ENCODE measurements at regions not wholly inside any gene's neighbourhood (a gene's known extent, or its start where the extent isn't known, plus 50 kb on each side); places are given as distances from the start of the nearest gene placed in this dataset.

GRCh38 chr9:2464624-2465023 is 157.0 kb upstream of the VLDLR start:
- DNase-seq, result no peak
- H3K27ac Mint-ChIP-seq, result no peak overlapping the region
- H3K4me3 Mint-ChIP-seq, result no peak overlapping the region
- H3K27me3 Mint-ChIP-seq, result peaks cover 2% of the 10 kb centered on the region
- intact Hi-C loops (cut with micrococcal nuclease), result no loop called here
- H3K9me3 Mint-ChIP-seq, result peaks cover 5% of the 10 kb centered on the region
- no peaks in the 10 kb centered on the region for H3K36me3 Mint-ChIP-seq (ENCODE audit: low read depth)
- H3K4me1 Mint-ChIP-seq, result peaks cover 2% of the 10 kb centered on the region

- H3K27ac Mint-ChIP-seq, result no peak overlapping the region
- peaks cover 5% of the 10 kb centered on the region for H3K9me3 Mint-ChIP-seq
- H3K4me1 Mint-ChIP-seq, result peaks cover 2% of the 10 kb centered on the region
- no peaks in the 10 kb centered on the region for H3K36me3 Mint-ChIP-seq (ENCODE audit: low read depth)
- H3K4me3 Mint-ChIP-seq, result no peak overlapping the region
- peaks cover 2% of the 10 kb centered on the region for H3K27me3 Mint-ChIP-seq
- DNase-seq, result no peak
- intact Hi-C loops (cut with micrococcal nuclease), result no loop called here
Observed at GRCh38 chr9:2465516-2465915, 156.1 kb upstream of the VLDLR start.

- H3K27me3 Mint-ChIP-seq, result peaks cover 2% of the 10 kb centered on the region
- H3K27ac Mint-ChIP-seq, result no peak overlapping the region
- H3K36me3 Mint-ChIP-seq (ENCODE audit: low read depth), result no peaks in the 10 kb centered on the region
- H3K4me1 Mint-ChIP-seq, result peaks cover 2% of the 10 kb centered on the region
- intact Hi-C loops (cut with micrococcal nuclease), result no loop called here
- peaks cover 5% of the 10 kb centered on the region for H3K9me3 Mint-ChIP-seq
- DNase-seq, result no peak
- no peak overlapping the region for H3K4me3 Mint-ChIP-seq
Observed at GRCh38 chr9:2465921-2466460, 155.6 kb upstream of the VLDLR start.

GRCh38 chr9:2466703-2467102 is 154.9 kb upstream of the VLDLR start:
- H3K4me3 Mint-ChIP-seq, result no peak overlapping the region
- peaks cover 2% of the 10 kb centered on the region for H3K4me1 Mint-ChIP-seq
- intact Hi-C loops (cut with micrococcal nuclease), result no loop called here
- no peak overlapping the region for H3K27ac Mint-ChIP-seq
- peaks cover 2% of the 10 kb centered on the region for H3K27me3 Mint-ChIP-seq
- H3K36me3 Mint-ChIP-seq (ENCODE audit: low read depth), result no peaks in the 10 kb centered on the region
- peaks cover 5% of the 10 kb centered on the region for H3K9me3 Mint-ChIP-seq
- DNase-seq, result no peak

GRCh38 chr9:2469681-2470221 is 151.8 kb upstream of the VLDLR start:
- Mint-ChIP-seq H3K4me3 (no peak overlapping the region), H3K27me3 (peaks cover 6% of the 10 kb centered on the region), H3K27ac (no peak overlapping the region), H3K36me3 (ENCODE audit: low read depth) (no peaks in the 10 kb centered on the region), H3K9me3 (peaks cover 1% of the 10 kb centered on the region), H3K4me1 (peaks cover 2% of the 10 kb centered on the region)
- DNase-seq, result no peak
- intact Hi-C loops (cut with micrococcal nuclease), result no loop called here

- H3K9me3 Mint-ChIP-seq, result no peaks in the 10 kb centered on the region
- H3K36me3 Mint-ChIP-seq (ENCODE audit: low read depth), result no peaks in the 10 kb centered on the region
- no peaks in the 10 kb centered on the region for H3K4me1 Mint-ChIP-seq
- H3K4me3 Mint-ChIP-seq, result no peak overlapping the region
- H3K27ac Mint-ChIP-seq, result no peak overlapping the region
- peaks cover 6% of the 10 kb centered on the region for H3K27me3 Mint-ChIP-seq
- intact Hi-C loops (cut with micrococcal nuclease), result no loop called here
- DNase-seq, result no peak
Observed at GRCh38 chr9:2473681-2474080, 147.9 kb upstream of the VLDLR start.

- no peaks in the 10 kb centered on the region for H3K4me1 Mint-ChIP-seq
- H3K27me3 Mint-ChIP-seq, result no peaks in the 10 kb centered on the region
- H3K9me3 Mint-ChIP-seq, result no peaks in the 10 kb centered on the region
- no peak overlapping the region for H3K27ac Mint-ChIP-seq
- intact Hi-C loops (cut with micrococcal nuclease), result no loop called here
- H3K4me3 Mint-ChIP-seq, result no peak overlapping the region
- no peaks in the 10 kb centered on the region for H3K36me3 Mint-ChIP-seq (ENCODE audit: low read depth)
- no peak for DNase-seq
Observed at GRCh38 chr9:2477755-2478154, 143.8 kb upstream of the VLDLR start.

- intact Hi-C loops (cut with micrococcal nuclease), result no loop called here
- no peaks in the 10 kb centered on the region for H3K4me1 Mint-ChIP-seq
- H3K4me3 Mint-ChIP-seq, result no peak overlapping the region
- H3K27me3 Mint-ChIP-seq, result peaks cover 2% of the 10 kb centered on the region
- no peaks in the 10 kb centered on the region for H3K9me3 Mint-ChIP-seq
- no peak overlapping the region for H3K27ac Mint-ChIP-seq
- no peaks in the 10 kb centered on the region for H3K36me3 Mint-ChIP-seq (ENCODE audit: low read depth)
- no peak for DNase-seq
Observed at GRCh38 chr9:2478421-2478820, 143.2 kb upstream of the VLDLR start.

GRCh38 chr9:2479056-2479565 is 142.5 kb upstream of the VLDLR start:
- Mint-ChIP-seq H3K9me3 (no peaks in the 10 kb centered on the region), H3K4me3 (no peak overlapping the region), H3K4me1 (no peaks in the 10 kb centered on the region), H3K36me3 (ENCODE audit: low read depth) (no peaks in the 10 kb centered on the region), H3K27me3 (peaks cover 2% of the 10 kb centered on the region), H3K27ac (no peak overlapping the region)
- intact Hi-C loops (cut with micrococcal nuclease), result no loop called here
- DNase-seq, result no peak

- DNase-seq, result no peak
- intact Hi-C loops (cut with micrococcal nuclease), result no loop called here
- Mint-ChIP-seq H3K27me3 (peaks cover 2% of the 10 kb centered on the region), H3K9me3 (no peaks in the 10 kb centered on the region), H3K4me3 (no peak overlapping the region), H3K4me1 (no peaks in the 10 kb centered on the region), H3K36me3 (ENCODE audit: low read depth) (no peaks in the 10 kb centered on the region), H3K27ac (no peak overlapping the region)
Observed at GRCh38 chr9:2480255-2480837, 141.2 kb upstream of the VLDLR start.

- no peaks in the 10 kb centered on the region for H3K4me1 Mint-ChIP-seq
- intact Hi-C loops (cut with micrococcal nuclease), result no loop called here
- H3K27ac Mint-ChIP-seq, result no peak overlapping the region
- peaks cover 2% of the 10 kb centered on the region for H3K27me3 Mint-ChIP-seq
- no peaks in the 10 kb centered on the region for H3K36me3 Mint-ChIP-seq (ENCODE audit: low read depth)
- no peak for DNase-seq
- no peak overlapping the region for H3K4me3 Mint-ChIP-seq
- H3K9me3 Mint-ChIP-seq, result no peaks in the 10 kb centered on the region
Observed at GRCh38 chr9:2481216-2481615, 140.4 kb upstream of the VLDLR start.

- Mint-ChIP-seq H3K4me3 (no peak overlapping the region), H3K27ac (no peak overlapping the region), H3K9me3 (no peaks in the 10 kb centered on the region), H3K36me3 (ENCODE audit: low read depth) (no peaks in the 10 kb centered on the region), H3K4me1 (no peaks in the 10 kb centered on the region), H3K27me3 (peaks cover 4% of the 10 kb centered on the region)
- intact Hi-C loops (cut with micrococcal nuclease), result no loop called here
- no peak for DNase-seq
Observed at GRCh38 chr9:2486988-2487387, 134.6 kb upstream of the VLDLR start.

GRCh38 chr9:2489838-2490314 is 131.7 kb upstream of the VLDLR start:
- no peak overlapping the region for H3K27ac Mint-ChIP-seq
- H3K4me1 Mint-ChIP-seq, result no peaks in the 10 kb centered on the region
- H3K36me3 Mint-ChIP-seq (ENCODE audit: low read depth), result no peaks in the 10 kb centered on the region
- no peak for DNase-seq
- intact Hi-C loops (cut with micrococcal nuclease), result no loop called here
- H3K9me3 Mint-ChIP-seq, result no peaks in the 10 kb centered on the region
- H3K4me3 Mint-ChIP-seq, result no peak overlapping the region
- peaks cover 2% of the 10 kb centered on the region for H3K27me3 Mint-ChIP-seq

- no peak overlapping the region for H3K27ac Mint-ChIP-seq
- no peaks in the 10 kb centered on the region for H3K36me3 Mint-ChIP-seq (ENCODE audit: low read depth)
- H3K27me3 Mint-ChIP-seq, result peaks cover 2% of the 10 kb centered on the region
- H3K4me3 Mint-ChIP-seq, result no peak overlapping the region
- no peaks in the 10 kb centered on the region for H3K4me1 Mint-ChIP-seq
- intact Hi-C loops (cut with micrococcal nuclease), result no loop called here
- no peaks in the 10 kb centered on the region for H3K9me3 Mint-ChIP-seq
- no peak for DNase-seq
Observed at GRCh38 chr9:2492161-2492560, 129.4 kb upstream of the VLDLR start.

- intact Hi-C loops (cut with micrococcal nuclease), result no loop called here
- Mint-ChIP-seq H3K27me3 (peaks cover 2% of the 10 kb centered on the region), H3K4me3 (no peak overlapping the region), H3K9me3 (no peaks in the 10 kb centered on the region), H3K27ac (no peak overlapping the region), H3K4me1 (no peaks in the 10 kb centered on the region), H3K36me3 (ENCODE audit: low read depth) (no peaks in the 10 kb centered on the region)
- no peak for DNase-seq
Observed at GRCh38 chr9:2493109-2493508, 128.5 kb upstream of the VLDLR start.
